Mesothelial cell of epicardium (in vitro differentiated cells): ENCODE measurements at regions not wholly inside any gene's neighbourhood (a gene's known extent, or its start where the extent isn't known, plus 50 kb on each side); places are given as distances from the start of the nearest gene placed in this dataset.

Source experiments
- DNase-seq, 2 experiments: peaks; one replicate each; pipeline ENCODE4 v3.0.0; 2021; ENCODE audit warnings: low spot score in 2 of 2; ENCODE audit not compliant: unreplicated experiment in 2 of 2
- H3K27ac Mint-ChIP-seq: 2 replicates; pipeline ENCODE4 v1.8.0; 2021; ENCODE audit warnings: mixed read lengths
- H3K27me3 Mint-ChIP-seq: 2 replicates; pipeline ENCODE4 v1.8.0; 2021; ENCODE audit warnings: low read depth, mixed read lengths
- H3K36me3 Mint-ChIP-seq: 2 replicates; pipeline ENCODE4 v1.8.0; 2021; ENCODE audit warnings: mixed read lengths
- H3K4me1 Mint-ChIP-seq: 2 replicates; pipeline ENCODE4 v1.8.0; 2021; ENCODE audit warnings: mixed read lengths
- H3K4me3 Mint-ChIP-seq: 2 replicates; pipeline ENCODE4 v1.8.0; 2021; ENCODE audit warnings: mild to moderate bottlenecking, moderate library complexity, mixed read lengths
- H3K9me3 Mint-ChIP-seq: 2 replicates; pipeline ENCODE4 v1.8.0; 2021; ENCODE audit warnings: mixed read lengths
- CTCF ChIP-seq: fragments of 200-600 bp; sonication (generic); IDR thresholded peaks from one replicate; pipeline ENCODE4 v1.5.0; 2021; ENCODE audit warnings: antibody characterized with exemption; ENCODE audit not compliant: unreplicated experiment

- H3K36me3 Mint-ChIP-seq: no peaks in the 10 kb centered on the region
- H3K9me3 Mint-ChIP-seq: no peaks in the 10 kb centered on the region
- no peak overlapping the region for H3K27ac Mint-ChIP-seq
- H3K27me3 Mint-ChIP-seq: peaks cover 1% of the 10 kb centered on the region
- TF ChIP-seq CTCF: no peak
- H3K4me3 Mint-ChIP-seq: no peak overlapping the region
- DNase-seq: no peak
- peaks cover 10% of the 10 kb centered on the region for H3K4me1 Mint-ChIP-seq
Measured at GRCh38 chr18:8468921-8469335, 140.3 kb upstream of the RAB12 start.

GRCh38 chr18:8469544-8470130, 139.6 kb upstream of the RAB12 start:
- Mint-ChIP-seq H3K27ac (no peak overlapping the region), H3K4me1 (peaks cover 10% of the 10 kb centered on the region), H3K9me3 (no peaks in the 10 kb centered on the region), H3K27me3 (peaks cover 5% of the 10 kb centered on the region), H3K4me3 (no peak overlapping the region), H3K36me3 (no peaks in the 10 kb centered on the region)
- TF ChIP-seq CTCF: no peak
- no peak for DNase-seq

GRCh38 chr18:8471372-8471771, 137.9 kb upstream of the RAB12 start:
- peaks cover 10% of the 10 kb centered on the region for H3K4me1 Mint-ChIP-seq

GRCh38 chr18:8474661-8475060, 134.6 kb upstream of the RAB12 start:
- TF ChIP-seq CTCF: no peak
- Mint-ChIP-seq H3K27ac (no peak overlapping the region), H3K36me3 (no peaks in the 10 kb centered on the region), H3K9me3 (no peaks in the 10 kb centered on the region), H3K27me3 (peaks cover 40% of the 10 kb centered on the region), H3K4me3 (no peak overlapping the region), H3K4me1 (peaks cover 1% of the 10 kb centered on the region)
- DNase-seq: no peak

More at GRCh38 chr18:8471372-8471771, 137.9 kb upstream of the RAB12 start:
- Mint-ChIP-seq H3K27ac (no peak overlapping the region), H3K27me3 (peaks cover 20% of the 10 kb centered on the region), H3K36me3 (no peaks in the 10 kb centered on the region), H3K4me3 (no peak overlapping the region), H3K9me3 (no peaks in the 10 kb centered on the region)
- no peak for DNase-seq
- no peak for TF ChIP-seq CTCF

- no peak overlapping the region for H3K27ac Mint-ChIP-seq
- no peaks in the 10 kb centered on the region for H3K9me3 Mint-ChIP-seq
- H3K27me3 Mint-ChIP-seq: peaks cover 42% of the 10 kb centered on the region
- H3K4me1 Mint-ChIP-seq: no peaks in the 10 kb centered on the region
- no peak for TF ChIP-seq CTCF
- no peaks in the 10 kb centered on the region for H3K36me3 Mint-ChIP-seq
- no peak for DNase-seq
- no peak overlapping the region for H3K4me3 Mint-ChIP-seq
Measured at GRCh38 chr18:8477615-8478014, 131.6 kb upstream of the RAB12 start.
